Nephron (organoid): ENCODE measurements at regions not wholly inside any gene's neighbourhood (a gene's known extent, or its start where the extent isn't known, plus 50 kb on each side); places are given as distances from the start of the nearest gene placed in this dataset.
A peak's percentile ranks its signal among the peaks of the same experiment; 100 is the strongest.

Source experiments
- H3K27ac Mint-ChIP-seq, 3 experiments: 2 replicates each; pipeline ENCODE4 v1.8.0; 2020; ENCODE audit warnings: mixed read lengths in 3 of 3, mild to moderate bottlenecking in 2 of 3, moderate library complexity in 1 of 3
- H3K27me3 Mint-ChIP-seq: 2 replicates; pipeline ENCODE4 v1.8.0; 2021; ENCODE audit warnings: low read depth, mild to moderate bottlenecking, moderate library complexity, mixed read lengths
- H3K36me3 Mint-ChIP-seq: 2 replicates; pipeline ENCODE4 v1.8.0; 2020; ENCODE audit warnings: low read depth, mixed read lengths
- H3K4me1 Mint-ChIP-seq: 2 replicates; pipeline ENCODE4 v1.8.0; 2020; ENCODE audit warnings: mixed read lengths
- H3K4me3 Mint-ChIP-seq, 3 experiments: 2 replicates each; pipeline ENCODE4 v1.8.0; 2020; ENCODE audit warnings: mild to moderate bottlenecking in 3 of 3, mixed read lengths in 3 of 3, moderate library complexity in 2 of 3
- H3K9me3 Mint-ChIP-seq: 2 replicates; pipeline ENCODE4 v1.8.0; 2020; ENCODE audit warnings: mixed read lengths
- TF ChIP-seq, protein P1 (sequence below), 3 experiments: fragments of 200-600 bp; sonication (generic); IDR thresholded peaks; one replicate each; pipeline ENCODE4 v1.5.0; 2021; ENCODE audit warnings: antibody characterized with exemption in 3 of 3; ENCODE audit not compliant: unreplicated experiment in 3 of 3

DNA sequence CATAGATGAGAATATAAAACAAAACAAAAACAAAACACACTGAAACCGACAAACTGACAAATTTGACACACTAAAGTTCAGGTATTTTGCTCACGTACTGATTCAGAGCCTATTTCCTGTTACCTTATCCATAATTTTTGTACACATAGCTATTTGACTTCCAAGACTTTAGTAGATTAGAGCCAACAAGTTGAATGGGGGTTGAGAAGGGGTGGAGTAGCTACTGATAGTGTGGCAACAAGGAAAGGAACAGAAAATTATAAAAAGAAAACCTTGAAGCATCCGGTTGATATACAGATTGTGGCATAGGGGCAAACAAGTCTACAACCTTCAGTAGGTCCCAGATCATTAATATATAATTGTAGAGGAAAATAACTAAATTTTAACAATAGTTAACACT is 92.3 kb upstream of the RASGEF1B start:
- no peaks in the 10 kb centered on the region for H3K9me3 Mint-ChIP-seq
- TF ChIP-seq, protein P1, sequence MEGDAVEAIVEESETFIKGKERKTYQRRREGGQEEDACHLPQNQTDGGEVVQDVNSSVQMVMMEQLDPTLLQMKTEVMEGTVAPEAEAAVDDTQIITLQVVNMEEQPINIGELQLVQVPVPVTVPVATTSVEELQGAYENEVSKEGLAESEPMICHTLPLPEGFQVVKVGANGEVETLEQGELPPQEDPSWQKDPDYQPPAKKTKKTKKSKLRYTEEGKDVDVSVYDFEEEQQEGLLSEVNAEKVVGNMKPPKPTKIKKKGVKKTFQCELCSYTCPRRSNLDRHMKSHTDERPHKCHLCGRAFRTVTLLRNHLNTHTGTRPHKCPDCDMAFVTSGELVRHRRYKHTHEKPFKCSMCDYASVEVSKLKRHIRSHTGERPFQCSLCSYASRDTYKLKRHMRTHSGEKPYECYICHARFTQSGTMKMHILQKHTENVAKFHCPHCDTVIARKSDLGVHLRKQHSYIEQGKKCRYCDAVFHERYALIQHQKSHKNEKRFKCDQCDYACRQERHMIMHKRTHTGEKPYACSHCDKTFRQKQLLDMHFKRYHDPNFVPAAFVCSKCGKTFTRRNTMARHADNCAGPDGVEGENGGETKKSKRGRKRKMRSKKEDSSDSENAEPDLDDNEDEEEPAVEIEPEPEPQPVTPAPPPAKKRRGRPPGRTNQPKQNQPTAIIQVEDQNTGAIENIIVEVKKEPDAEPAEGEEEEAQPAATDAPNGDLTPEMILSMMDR (IDR thresholded peaks at IDR 0.05; ENCODE audit: unreplicated experiment in 3 of 3) = no peak
- H3K27me3 Mint-ChIP-seq = no peaks in the 10 kb centered on the region
- no peaks in the 10 kb centered on the region for H3K36me3 Mint-ChIP-seq
- H3K4me3 Mint-ChIP-seq = no peak overlapping the region
- peaks cover 14% of the 10 kb centered on the region for H3K4me1 Mint-ChIP-seq
- no peak overlapping the region for H3K27ac Mint-ChIP-seq

DNA sequence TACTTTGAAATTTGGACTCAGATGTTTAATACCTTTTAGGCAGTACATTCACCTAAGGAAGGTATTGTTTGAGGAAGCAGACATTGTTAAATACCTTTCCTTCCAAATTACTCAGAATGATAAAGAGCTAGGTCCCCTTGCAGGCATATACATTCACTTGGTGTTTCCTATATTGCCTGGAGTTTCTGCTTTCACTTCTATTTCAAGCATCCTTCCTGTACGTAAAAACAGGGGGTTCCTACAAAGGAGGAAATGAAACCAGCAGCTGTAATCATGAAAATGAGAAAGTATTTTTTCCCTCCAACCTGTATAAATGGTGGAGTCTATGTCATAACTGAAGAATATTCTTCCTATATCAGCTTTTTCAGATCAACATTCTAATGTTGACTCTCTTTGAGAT is 90.4 kb upstream of the RASGEF1B start:
- no peak overlapping the region for H3K4me3 Mint-ChIP-seq
- no peaks in the 10 kb centered on the region for H3K27me3 Mint-ChIP-seq
- H3K9me3 Mint-ChIP-seq = no peaks in the 10 kb centered on the region
- peaks cover 14% of the 10 kb centered on the region for H3K4me1 Mint-ChIP-seq
- TF ChIP-seq, protein P1 (IDR thresholded peaks at IDR 0.05; ENCODE audit: unreplicated experiment in 3 of 3) = no peak
- H3K27ac Mint-ChIP-seq = no peak overlapping the region
- H3K36me3 Mint-ChIP-seq = no peaks in the 10 kb centered on the region

DNA sequence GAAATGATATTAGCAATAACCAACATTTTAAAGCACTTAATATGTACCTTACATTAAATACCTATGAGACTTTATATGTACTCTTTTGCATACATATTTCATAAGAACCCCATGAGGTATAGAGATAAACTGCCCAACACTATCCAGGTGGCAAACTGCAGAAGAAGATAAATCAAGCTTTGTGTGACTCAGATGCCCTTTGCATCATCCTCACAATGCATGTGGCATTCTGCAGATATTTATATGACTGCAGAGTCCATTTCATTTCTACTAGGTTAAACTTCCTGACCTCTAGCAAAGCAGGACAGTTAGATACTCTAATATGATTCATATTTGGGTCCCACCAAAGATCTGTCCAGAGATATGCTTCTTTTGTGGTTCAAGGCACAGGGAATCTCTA is 85.6 kb upstream of the RASGEF1B start:
- Mint-ChIP-seq H3K4me1 (peaks cover 5% of the 10 kb centered on the region), H3K36me3 (no peaks in the 10 kb centered on the region), H3K9me3 (no peaks in the 10 kb centered on the region), H3K27ac (no peak overlapping the region), H3K27me3 (no peaks in the 10 kb centered on the region), H3K4me3 (no peak overlapping the region)
- TF ChIP-seq, protein P1 (IDR thresholded peaks at IDR 0.05; ENCODE audit: unreplicated experiment in 3 of 3) = no peak

DNA sequence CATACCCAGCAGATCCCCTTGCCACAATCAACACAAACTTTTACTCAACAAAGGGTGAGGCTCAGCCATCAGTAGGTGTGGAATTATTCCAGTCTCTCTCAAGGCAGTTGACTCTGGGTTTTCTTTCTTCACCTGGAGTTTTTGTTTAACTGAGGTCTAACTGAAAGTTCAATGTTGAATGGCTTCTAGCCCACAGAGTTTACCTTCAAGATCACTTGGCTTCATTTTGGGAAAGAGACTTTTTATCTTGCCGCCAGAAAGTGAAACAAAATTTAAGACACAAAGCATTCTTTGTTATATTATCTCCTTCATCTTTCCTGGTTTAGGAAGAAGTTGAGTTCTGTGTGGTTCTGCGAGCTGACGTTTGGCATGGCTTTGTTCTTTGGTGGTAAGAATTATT is 83.8 kb upstream of the RASGEF1B start:
- Mint-ChIP-seq H3K27me3 (no peaks in the 10 kb centered on the region), H3K4me3 (no peak overlapping the region), H3K27ac (no peak overlapping the region), H3K36me3 (no peaks in the 10 kb centered on the region), H3K9me3 (no peaks in the 10 kb centered on the region), H3K4me1 (peaks cover 16% of the 10 kb centered on the region)
- TF ChIP-seq, protein P1 (IDR thresholded peaks at IDR 0.05; ENCODE audit: unreplicated experiment in 3 of 3) = no peak

DNA sequence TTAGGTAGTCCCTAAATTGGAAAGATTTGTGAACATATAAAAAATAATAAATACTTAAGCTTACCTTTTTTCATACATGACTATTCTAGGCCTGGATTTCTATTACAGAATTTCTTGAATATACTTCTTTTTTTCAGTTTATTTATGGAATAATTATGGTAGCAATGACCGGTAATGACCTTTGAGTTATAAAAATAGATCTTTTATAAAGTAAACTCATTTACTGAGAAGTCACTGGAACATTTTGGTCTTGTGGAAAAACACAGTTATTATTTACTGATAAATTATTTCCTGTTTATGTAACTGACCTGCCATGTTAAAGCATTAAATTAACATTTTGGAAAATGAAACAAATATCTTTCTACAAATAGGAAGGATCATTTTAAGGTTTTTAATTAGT is 80.4 kb upstream of the RASGEF1B start:
- no peak overlapping the region for H3K27ac Mint-ChIP-seq
- H3K9me3 Mint-ChIP-seq = no peaks in the 10 kb centered on the region
- H3K4me3 Mint-ChIP-seq = no peak overlapping the region
- peaks cover 22% of the 10 kb centered on the region for H3K4me1 Mint-ChIP-seq
- no peaks in the 10 kb centered on the region for H3K27me3 Mint-ChIP-seq
- TF ChIP-seq, protein P1 (IDR thresholded peaks at IDR 0.05; ENCODE audit: unreplicated experiment in 3 of 3) = no peak
- no peaks in the 10 kb centered on the region for H3K36me3 Mint-ChIP-seq

DNA sequence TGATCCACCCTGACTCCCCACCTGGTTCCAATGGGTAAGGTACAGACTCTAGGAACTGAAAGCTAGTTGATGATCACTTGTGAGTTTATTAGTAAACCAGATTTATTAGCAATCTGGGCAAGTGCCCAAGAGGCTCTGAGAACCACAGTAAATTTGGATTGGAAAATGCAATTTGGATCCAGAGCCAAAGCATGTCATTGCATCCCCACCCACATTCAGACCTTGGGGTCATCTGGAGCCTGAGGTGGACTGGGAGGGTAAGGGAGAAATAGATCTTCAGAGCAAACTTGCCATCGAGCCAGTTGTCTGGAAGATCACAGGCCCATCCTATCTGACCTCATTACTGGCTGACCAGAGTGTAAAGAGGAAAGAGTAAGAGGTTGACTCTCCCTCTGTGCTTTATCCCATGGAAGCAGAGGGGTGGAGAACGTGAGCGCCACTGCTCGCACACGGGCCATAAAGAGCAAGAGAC is 78.7 kb upstream of the RASGEF1B start:
- no peaks in the 10 kb centered on the region for H3K27me3 Mint-ChIP-seq
- peak overlapping the region in 1 of 3 experiments; percentile 25 for H3K4me3 Mint-ChIP-seq

More for the DNA sequence above, 78.7 kb upstream of the RASGEF1B start:
- H3K9me3 Mint-ChIP-seq = no peaks in the 10 kb centered on the region
- peaks cover 22% of the 10 kb centered on the region for H3K4me1 Mint-ChIP-seq
- TF ChIP-seq, protein P1 (IDR thresholded peaks at IDR 0.05; ENCODE audit: unreplicated experiment in 3 of 3) = no peak
- H3K27ac Mint-ChIP-seq = peak overlapping the region in 2 of 3 experiments; percentile 86 to 98
- H3K36me3 Mint-ChIP-seq = no peaks in the 10 kb centered on the region
